Lung (tissue), 11 donors: ENCODE measurements at regions not wholly inside any gene's neighbourhood (a gene's known extent, or its start where the extent isn't known, plus 50 kb on each side); places are given as distances from the start of the nearest gene placed in this dataset.
"Not testable (repeated sequence)": the region's sequence is repeated elsewhere in the genome, so short reads cannot be mapped to it uniquely, and the experiment has no call there.

Experiments
- ATAC-seq: fragments of 200-7000 bp; cut with Tn5 transposase; one replicate; pipeline ENCODE4 v1.9.1; 2020; ENCODE audit warnings: moderate number of reproducible peaks; ENCODE audit not compliant: insufficient read depth, low FRiP score
- DNase-seq, 3 donors: peaks; one replicate each; pipeline ENCODE4 v3.0.0-alpha.2; 2013 to 2017
- H3K27ac ChIP-seq, 2 donors: one replicate each; pipeline ENCODE4 v1.5.1; 2013; ENCODE audit warnings: mild to moderate bottlenecking in 2 of 2, moderate library complexity in 2 of 2, control low read depth in 1 of 2, inconsistent platforms in 1 of 2, low read depth in 1 of 2, low read length in 1 of 2
- H3K27me3 ChIP-seq, 3 donors: one replicate each; pipeline ENCODE4 v1.5.1; 2013; ENCODE audit warnings: low read length in 2 of 3; ENCODE audit not compliant: control insufficient read depth in 3 of 3, insufficient read depth in 3 of 3
- H3K36me3 ChIP-seq, 4 donors: one replicate each; pipeline ENCODE4 v1.5.1; 2013; ENCODE audit warnings: low read length in 4 of 4, mild to moderate bottlenecking in 1 of 4, moderate library complexity in 1 of 4; ENCODE audit not compliant: control insufficient read depth in 4 of 4, insufficient read depth in 4 of 4
- H3K4me1 ChIP-seq, 5 donors: one replicate each; pipeline ENCODE4 v1.5.1; 2013; ENCODE audit warnings: low read length in 5 of 5, mild to moderate bottlenecking in 2 of 5, moderate library complexity in 1 of 5; ENCODE audit not compliant: control insufficient read depth in 5 of 5, insufficient read depth in 5 of 5
- H3K4me3 ChIP-seq: one replicate; pipeline ENCODE4 v1.5.1; 2013; ENCODE audit warnings: mild to moderate bottlenecking, control low read depth, moderate library complexity
- H3K9ac ChIP-seq, 2 donors: one replicate each; pipeline ENCODE4 v1.5.1; 2013; ENCODE audit warnings: low read length in 2 of 2, control low read depth in 1 of 2; ENCODE audit not compliant: insufficient read depth in 1 of 2
- H3K9me3 ChIP-seq, 4 donors: one replicate each; pipeline ENCODE4 v1.5.1; 2013; ENCODE audit warnings: low read length in 3 of 4, mild to moderate bottlenecking in 1 of 4, moderate library complexity in 1 of 4; ENCODE audit not compliant: control insufficient read depth in 4 of 4, insufficient read depth in 3 of 4
- WGBS, 2 donors: extraction: QIAGEN DNeasy Blood & Tissue Kit; methylation state at CpG; one replicate each; pipeline ENCODE4 v1.1.7; 2013; 5-methylcytosine and 5-hydroxymethylcytosine counted together
- TF ChIP-seq, protein P1 (sequence below): IDR thresholded peaks from 2 replicates; pipeline ENCODE4 v1.5.1; 2012; ENCODE audit warnings: mild to moderate bottlenecking; ENCODE audit errors: control extremely low read depth, extremely low read depth
- donor health status: control.
- donor health status: control.
- donor health status: Bipolar disorder and iron deficiency.
- donor health status: healthy.
- donor health status: DM: yes; HTN: yes; CAD: no.

DNA sequence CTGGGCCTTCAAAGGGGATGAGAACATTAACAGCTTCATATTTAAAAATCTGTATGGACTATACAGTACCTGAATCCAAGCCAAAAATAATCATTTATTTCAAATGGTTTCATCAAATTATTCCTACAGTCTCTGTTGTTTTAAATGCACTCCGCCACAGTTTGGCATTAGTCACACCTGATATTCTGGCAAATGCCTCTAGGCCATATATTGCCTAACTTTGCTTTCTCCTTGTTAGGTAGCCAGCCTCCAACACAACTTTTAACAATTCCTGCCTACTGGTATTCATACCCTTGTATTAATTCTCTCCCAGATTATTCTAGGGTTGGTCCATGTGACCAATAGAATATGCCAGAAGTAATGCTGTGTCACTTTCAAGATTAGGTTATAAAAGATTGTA is 146.6 kb upstream of the FANCL start:
- H3K9me3 ChIP-seq: peaks cover 0 to 2% (median 0%) of the 10 kb centered on the region in 4 donors
- no peak for ATAC-seq
- TF ChIP-seq, protein P1, sequence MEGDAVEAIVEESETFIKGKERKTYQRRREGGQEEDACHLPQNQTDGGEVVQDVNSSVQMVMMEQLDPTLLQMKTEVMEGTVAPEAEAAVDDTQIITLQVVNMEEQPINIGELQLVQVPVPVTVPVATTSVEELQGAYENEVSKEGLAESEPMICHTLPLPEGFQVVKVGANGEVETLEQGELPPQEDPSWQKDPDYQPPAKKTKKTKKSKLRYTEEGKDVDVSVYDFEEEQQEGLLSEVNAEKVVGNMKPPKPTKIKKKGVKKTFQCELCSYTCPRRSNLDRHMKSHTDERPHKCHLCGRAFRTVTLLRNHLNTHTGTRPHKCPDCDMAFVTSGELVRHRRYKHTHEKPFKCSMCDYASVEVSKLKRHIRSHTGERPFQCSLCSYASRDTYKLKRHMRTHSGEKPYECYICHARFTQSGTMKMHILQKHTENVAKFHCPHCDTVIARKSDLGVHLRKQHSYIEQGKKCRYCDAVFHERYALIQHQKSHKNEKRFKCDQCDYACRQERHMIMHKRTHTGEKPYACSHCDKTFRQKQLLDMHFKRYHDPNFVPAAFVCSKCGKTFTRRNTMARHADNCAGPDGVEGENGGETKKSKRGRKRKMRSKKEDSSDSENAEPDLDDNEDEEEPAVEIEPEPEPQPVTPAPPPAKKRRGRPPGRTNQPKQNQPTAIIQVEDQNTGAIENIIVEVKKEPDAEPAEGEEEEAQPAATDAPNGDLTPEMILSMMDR: no peak
- H3K4me1 ChIP-seq: no peaks in the 10 kb centered on the region
- no peaks in the 10 kb centered on the region for H3K27me3 ChIP-seq
- no peak for DNase-seq
- WGBS, 2 donors: 87 to 99% methylated on average over 1 of the region's 1 CpG
- H3K36me3 ChIP-seq: no peaks in the 10 kb centered on the region
- H3K9ac ChIP-seq: no peak overlapping the region
- no peak overlapping the region for H3K4me3 ChIP-seq
- no peak overlapping the region for H3K27ac ChIP-seq

DNA sequence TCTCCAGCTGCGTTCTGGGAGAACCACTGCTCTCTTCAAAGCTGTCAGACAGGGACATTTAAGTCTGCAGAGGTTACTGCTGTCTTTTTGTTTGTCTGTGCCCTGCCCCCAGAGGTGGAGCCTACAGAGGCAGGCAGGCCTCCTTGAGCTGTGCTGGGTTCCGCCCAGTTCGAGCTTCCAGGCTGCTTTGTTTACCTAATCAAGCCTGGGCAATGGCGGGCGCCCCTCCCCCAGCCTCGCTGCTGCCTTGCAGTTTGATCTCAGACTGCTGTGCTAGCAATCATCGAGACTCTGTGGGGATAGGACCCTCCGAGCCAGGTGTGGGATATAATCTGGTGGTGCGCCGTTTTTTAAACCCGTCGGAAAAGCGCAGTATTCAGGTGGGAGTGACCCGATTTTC is 145.8 kb upstream of the FANCL start:
- H3K9me3 ChIP-seq, H3K9ac ChIP-seq, H3K27me3 ChIP-seq, DNase-seq, H3K36me3 ChIP-seq, ATAC-seq, H3K4me3 ChIP-seq, H3K27ac ChIP-seq, H3K4me1 ChIP-seq: not testable (repeated sequence)
- 73 to 88% methylated on average over 13 to 14 of the region's 14 CpGs for WGBS, 2 donors

DNA sequence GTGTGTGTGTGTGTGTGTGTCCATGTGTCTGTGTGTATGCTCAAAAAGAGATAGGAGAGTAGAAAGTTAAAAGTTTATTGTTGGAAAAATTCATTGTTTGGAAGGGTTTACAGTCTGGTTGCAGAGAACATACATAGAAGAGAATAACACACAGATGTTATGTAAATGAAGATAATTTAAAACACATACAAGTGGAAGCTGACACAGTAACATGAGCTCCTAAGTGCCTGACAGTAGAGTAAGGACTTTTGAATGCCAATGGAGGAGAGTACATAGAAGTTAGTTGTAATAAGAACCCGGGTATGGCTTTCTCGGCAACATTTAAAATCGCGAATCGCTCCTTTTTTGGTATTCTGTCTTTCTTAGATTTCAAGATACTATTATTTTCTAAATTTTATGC is 137.0 kb upstream of the FANCL start:
- no peak overlapping the region for H3K4me3 ChIP-seq
- ATAC-seq (no peak), DNase-seq (no peak)
- H3K27me3 ChIP-seq: no peaks in the 10 kb centered on the region
- no peaks in the 10 kb centered on the region for H3K9me3 ChIP-seq
- no peak overlapping the region for H3K9ac ChIP-seq
- H3K27ac ChIP-seq: no peak overlapping the region
- no peaks in the 10 kb centered on the region for H3K36me3 ChIP-seq
- no peaks in the 10 kb centered on the region for H3K4me1 ChIP-seq
- 96 to 97% methylated on average over 5 of the region's 5 CpGs for WGBS, 2 donors
- TF ChIP-seq, protein P1: no peak

DNA sequence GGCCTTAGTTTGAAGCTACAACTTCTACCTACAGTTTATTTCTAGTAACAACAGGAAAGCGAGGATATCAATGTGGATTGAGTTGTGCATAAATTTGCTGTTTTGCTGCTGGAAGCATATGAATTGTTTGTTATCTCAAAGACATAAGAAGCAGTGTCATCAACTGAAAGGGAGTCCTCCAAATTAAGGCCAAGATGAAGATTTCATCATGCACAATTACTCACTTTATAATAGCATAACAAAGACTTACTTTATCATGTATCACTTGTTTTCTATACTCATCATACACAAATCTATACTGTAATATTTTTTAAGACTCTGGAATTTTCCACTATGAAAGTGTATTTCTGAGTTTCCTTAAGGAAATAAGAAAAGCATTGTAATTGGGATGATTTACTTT is 136.1 kb upstream of the FANCL start:
- Histone ChIP-seq H3K4me1 (no peaks in the 10 kb centered on the region), H3K36me3 (no peaks in the 10 kb centered on the region), H3K9ac (no peak overlapping the region), H3K4me3 (no peak overlapping the region), H3K9me3 (no peaks in the 10 kb centered on the region), H3K27me3 (no peaks in the 10 kb centered on the region), H3K27ac (no peak overlapping the region)
- no peak for ATAC-seq
- TF ChIP-seq, protein P1: no peak
- WGBS, 2 donors: 85 to 86% methylated on average over 1 of the region's 1 CpG
- no peak for DNase-seq
